CD4-positive, alpha-beta memory T cell (primary cell): ENCODE measurements at regions not wholly inside any gene's neighbourhood (a gene's known extent, or its start where the extent isn't known, plus 50 kb on each side); places are given as distances from the start of the nearest gene placed in this dataset.

Experiments
- CTCF ChIA-PET: fragments of 350-600 bp; sonication (Branson Sonifier 250); formaldehyde crosslinking; loops from one replicate; lab custom pipeline; 2021; ENCODE audit warnings: inconsistent platforms; ENCODE audit not compliant: partially characterized antibody; lab: Charles Lee
- POLR2A ChIA-PET: fragments of 350-600 bp; sonication (Branson Sonifier 250); formaldehyde crosslinking; loops from one replicate; lab custom pipeline; 2021; ENCODE audit not compliant: partially characterized antibody; lab: Charles Lee
- DNase-seq, 5 donors: peaks; one replicate each; pipeline versions ENCODE4 v3.0.0 to v3.0.0-alpha.2; 2020 to 2022; ENCODE audit warnings: mixed read lengths in 1 of 5
- H3K27ac ChIP-seq: one replicate; pipeline ENCODE4 v1.7.0; 2013; ENCODE audit warnings: low read depth, low read length
- H3K27me3 ChIP-seq: 2 replicates; pipeline ENCODE4 v1.7.0; 2013; ENCODE audit warnings: mild to moderate bottlenecking, low read length, moderate library complexity; ENCODE audit not compliant: insufficient read depth
- H3K36me3 ChIP-seq: 2 replicates; pipeline ENCODE4 v1.7.0; 2013; ENCODE audit warnings: mild to moderate bottlenecking, low read length, moderate library complexity; ENCODE audit not compliant: insufficient read depth
- H3K4me1 ChIP-seq: 2 replicates; pipeline ENCODE4 v1.7.0; 2013; ENCODE audit warnings: mild to moderate bottlenecking, low read length, moderate library complexity; ENCODE audit not compliant: insufficient read depth
- H3K4me3 ChIP-seq, 2 donors: one replicate each; pipeline ENCODE4 v1.7.0; 2013; ENCODE audit warnings: low read length in 2 of 2, mild to moderate bottlenecking in 1 of 2
- H3K9me3 ChIP-seq, 2 donors: one replicate each; pipeline ENCODE4 v1.7.0; 2013; ENCODE audit warnings: low read length in 2 of 2, control low read depth in 1 of 2; ENCODE audit not compliant: control insufficient read depth in 1 of 2
- H3K27ac Mint-ChIP-seq, 7 donors: one replicate each; pipeline ENCODE4 v1.8.0; 2020 to 2021; ENCODE audit warnings: mixed read lengths in 7 of 7, mild to moderate bottlenecking in 6 of 7, inconsistent platforms in 3 of 7, moderate library complexity in 3 of 7
- H3K27me3 Mint-ChIP-seq, 2 donors: one replicate each; pipeline ENCODE4 v1.8.0; 2020 to 2021; ENCODE audit warnings: mixed read lengths in 2 of 2
- H3K36me3 Mint-ChIP-seq, 2 donors: one replicate each; pipeline ENCODE4 v1.8.0; 2020 to 2021; ENCODE audit warnings: mixed read lengths in 2 of 2, inconsistent platforms in 1 of 2, mild to moderate bottlenecking in 1 of 2
- H3K4me1 Mint-ChIP-seq, 4 donors: one replicate each; pipeline ENCODE4 v1.8.0; 2020 to 2021; ENCODE audit warnings: mixed read lengths in 4 of 4, mild to moderate bottlenecking in 1 of 4
- H3K4me3 Mint-ChIP-seq, 8 donors: one replicate each; pipeline ENCODE4 v1.8.0; 2020 to 2021; ENCODE audit warnings: mixed read lengths in 8 of 8, mild to moderate bottlenecking in 7 of 8, moderate library complexity in 6 of 8, inconsistent platforms in 3 of 8
- H3K9me3 Mint-ChIP-seq, 8 donors: one replicate each; pipeline ENCODE4 v1.8.0; 2020 to 2021; ENCODE audit warnings: mixed read lengths in 8 of 8, mild to moderate bottlenecking in 5 of 8, inconsistent platforms in 3 of 8, moderate library complexity in 1 of 8
- intact Hi-C: fragments of 100-400 bp; cut with micrococcal nuclease; formaldehyde crosslinking; loops from one replicate; pipeline ENCODE4 v1.15.1; 2023

DNA sequence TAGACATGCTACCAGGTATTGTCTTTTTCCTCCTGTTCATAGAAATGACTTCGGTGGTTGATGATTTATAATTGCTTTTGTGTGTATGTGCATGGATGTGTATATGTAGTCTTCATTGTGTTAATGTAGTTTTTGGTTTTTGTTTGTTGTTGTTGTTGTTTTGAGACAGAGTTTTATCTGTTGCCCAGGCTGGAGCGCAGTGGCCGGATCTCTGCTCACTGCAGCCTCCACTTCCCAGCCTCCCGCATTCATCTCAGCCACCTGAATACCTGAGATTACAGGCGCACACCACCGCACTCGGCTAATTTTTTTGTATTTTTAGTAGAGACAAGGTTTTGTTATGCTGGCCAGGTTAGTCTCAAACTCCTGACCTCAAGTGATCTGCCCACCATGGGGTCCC lies 75.2 kb downstream of the HFE start:
- Mint-ChIP-seq H3K27me3 (no peaks in the 10 kb centered on the region), H3K4me1 (peaks cover 28 to 77% (median 41%) of the 10 kb centered on the region in 4 donors), H3K36me3 (peaks cover 9 to 19% of the 10 kb centered on the region in 2 donors), H3K27ac (peak overlapping the region in 2 of 7 donors; percentile 19 to 70), H3K9me3 (peaks cover 0 to 20% (median 0%) of the 10 kb centered on the region in 8 donors), H3K4me3 (no peak overlapping the region)
- POLR2A ChIA-PET, result interaction anchor here (0.9 to 27.3 kb wide), 5 partner anchors 8 to 136 kb away, joined by 3 to 2775 read pairs (median 831); a partner anchor contains a TSS
- Histone ChIP-seq H3K4me1 (peaks cover 22% of the 10 kb centered on the region), H3K36me3 (no peaks in the 10 kb centered on the region), H3K27me3 (no peaks in the 10 kb centered on the region), H3K27ac (no peak overlapping the region), H3K4me3 (no peak overlapping the region), H3K9me3 (no peaks in the 10 kb centered on the region)
- intact Hi-C loops, result no loop called here
- no peak for DNase-seq
- CTCF ChIA-PET, result no interaction called here

DNA sequence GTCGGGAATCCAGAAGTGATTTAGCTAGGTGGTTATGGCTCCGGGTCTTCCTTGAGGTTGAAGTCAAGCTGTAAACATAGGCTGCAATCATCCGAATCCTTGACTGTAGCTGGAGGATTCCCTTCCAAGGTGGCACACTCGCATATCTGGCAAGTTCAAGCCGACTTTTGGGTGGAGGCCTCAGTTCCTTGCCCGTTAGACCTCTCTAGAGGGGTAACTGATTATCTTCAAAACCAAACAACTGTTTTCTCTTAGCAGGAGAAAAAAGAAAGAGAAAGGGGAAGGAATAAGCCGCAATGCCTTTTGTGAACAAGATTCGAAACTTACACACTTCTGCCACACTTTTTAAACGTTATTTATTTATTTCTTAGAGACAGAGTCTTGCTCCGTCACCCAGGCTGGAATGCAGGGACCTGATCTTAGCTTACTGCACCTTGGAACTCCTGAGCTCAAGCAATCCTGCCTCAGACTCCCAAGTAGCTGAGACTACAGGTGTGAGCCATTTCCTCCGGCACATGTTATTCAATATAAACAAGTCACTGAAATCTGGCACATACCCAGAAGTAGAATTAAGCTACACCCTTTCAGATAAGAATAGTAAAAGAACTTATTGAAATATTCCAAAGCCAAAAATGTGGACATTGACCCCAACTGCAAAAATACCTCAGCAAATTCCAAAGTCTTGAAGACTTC lies 76.3 kb downstream of the HFE start:
- intact Hi-C loops, result no loop called here
- peaks cover 22% of the 10 kb centered on the region for H3K4me1 ChIP-seq
- peak overlapping the region in 6 of 7 donors; percentile 19 to 78 (median 48) for H3K27ac Mint-ChIP-seq
- H3K4me3 Mint-ChIP-seq, result peak overlapping the region in 5 of 8 donors; percentile 32 to 69 (median 61)
- H3K36me3 ChIP-seq, result no peaks in the 10 kb centered on the region
- CTCF ChIA-PET, result interaction anchor here (0.8 to 1.7 kb wide), 3 partner anchors 12 to 432 kb away, joined by 3 to 8 read pairs (median 3); no protein-coding TSS in a partner anchor
- no peaks in the 10 kb centered on the region for H3K27me3 Mint-ChIP-seq
- H3K4me1 Mint-ChIP-seq, result peaks cover 28 to 69% (median 43%) of the 10 kb centered on the region in 4 donors
- H3K4me3 ChIP-seq, result no peak overlapping the region
- H3K9me3 Mint-ChIP-seq, result peaks cover 0 to 9% (median 0%) of the 10 kb centered on the region in 8 donors
- POLR2A ChIA-PET, result interaction anchor here (0.7 to 27.3 kb wide), 6 partner anchors 9 to 131 kb away, joined by 4 to 2775 read pairs (median 7); a partner anchor contains a TSS
- H3K27ac ChIP-seq, result no peak overlapping the region
- H3K36me3 Mint-ChIP-seq, result peaks cover 9 to 11% of the 10 kb centered on the region in 2 donors
- no peaks in the 10 kb centered on the region for H3K27me3 ChIP-seq
- no peak for DNase-seq
- H3K9me3 ChIP-seq, result no peaks in the 10 kb centered on the region

- peak overlapping the region in 2 of 8 donors; percentile 61 to 64 for H3K4me3 Mint-ChIP-seq
Measured at GRCh38 chr6:26164120-26164505, 76.9 kb downstream of the HFE start.

GRCh38 chr6:26165261-26165790 lies 78.1 kb downstream of the HFE start:
- H3K4me1 Mint-ChIP-seq, result peaks cover 27 to 62% (median 42%) of the 10 kb centered on the region in 4 donors
- H3K36me3 Mint-ChIP-seq, result peaks cover 5 to 9% of the 10 kb centered on the region in 2 donors
- peak overlapping the region in 3 of 7 donors; percentile 22 to 74 (median 70) for H3K27ac Mint-ChIP-seq
- H3K4me3 Mint-ChIP-seq, result peak overlapping the region in 4 of 8 donors; percentile 13 to 52 (median 40)
- no peak for DNase-seq
- H3K27me3 ChIP-seq, result no peaks in the 10 kb centered on the region
- ChIA-PET CTCF (no interaction called here), POLR2A (interaction anchor here (0.8 to 27.3 kb wide), 5 partner anchors 9 to 120 kb away, joined by 3 to 2775 read pairs (median 4); a partner anchor contains a TSS)
- H3K4me1 ChIP-seq, result peaks cover 22% of the 10 kb centered on the region
- H3K36me3 ChIP-seq, result no peaks in the 10 kb centered on the region
- H3K9me3 Mint-ChIP-seq, result peaks cover 0 to 1% (median 0%) of the 10 kb centered on the region in 8 donors
- H3K27me3 Mint-ChIP-seq, result no peaks in the 10 kb centered on the region
- no peak overlapping the region for H3K27ac ChIP-seq
- no peak overlapping the region for H3K4me3 ChIP-seq
- intact Hi-C loops, result no loop called here
- no peaks in the 10 kb centered on the region for H3K9me3 ChIP-seq

More at GRCh38 chr6:26164120-26164505, 76.9 kb downstream of the HFE start:
- Mint-ChIP-seq H3K4me1 (peaks cover 27 to 65% (median 44%) of the 10 kb centered on the region in 4 donors), H3K27me3 (no peaks in the 10 kb centered on the region), H3K9me3 (peaks cover 0 to 5% (median 0%) of the 10 kb centered on the region in 8 donors), H3K27ac (peak overlapping the region in 5 of 7 donors; percentile 11 to 86 (median 62)), H3K36me3 (peaks cover 7 to 9% of the 10 kb centered on the region in 2 donors)
- Histone ChIP-seq H3K9me3 (no peaks in the 10 kb centered on the region), H3K4me3 (no peak overlapping the region), H3K36me3 (no peaks in the 10 kb centered on the region), H3K4me1 (peaks cover 22% of the 10 kb centered on the region), H3K27me3 (no peaks in the 10 kb centered on the region), H3K27ac (no peak overlapping the region)
- intact Hi-C loops, result no loop called here
- POLR2A ChIA-PET, result interaction anchor here (1.0 to 27.3 kb wide), 5 partner anchors 8 to 71 kb away, joined by 4 to 2775 read pairs (median 9); a partner anchor contains a TSS
- no peak for DNase-seq
- CTCF ChIA-PET, result interaction anchor here (1.7 kb wide), 1 partner anchor 12 kb away, joined by 8 read pairs; no protein-coding TSS in a partner anchor

- no peaks in the 10 kb centered on the region for H3K27me3 ChIP-seq
- peak overlapping the region; percentile 86 to 99 (median 98) for H3K27ac Mint-ChIP-seq
- H3K9me3 Mint-ChIP-seq, result peaks cover 0 to 4% (median 0%) of the 10 kb centered on the region in 8 donors
- H3K4me1 ChIP-seq, result peaks cover 37% of the 10 kb centered on the region
- no peaks in the 10 kb centered on the region for H3K9me3 ChIP-seq
- no peaks in the 10 kb centered on the region for H3K27me3 Mint-ChIP-seq
- H3K4me1 Mint-ChIP-seq, result peaks cover 32 to 58% (median 39%) of the 10 kb centered on the region in 4 donors
- no peaks in the 10 kb centered on the region for H3K36me3 ChIP-seq
- ChIA-PET POLR2A (interaction anchor here (1.0 to 27.3 kb wide), 12 partner anchors 12 to 1668 kb away, joined by 3 to 2476 read pairs (median 60); partner anchors contain the start of gene HMGN4), CTCF (interaction anchor here (1.1 to 2.6 kb wide), 3 partner anchors 11 to 46 kb away, joined by 5 to 16 read pairs (median 10); a partner anchor contains a TSS)
- H3K27ac ChIP-seq, result peak overlapping the region; percentile 95
- intact Hi-C loops, result no loop called here
- DNase-seq, result peak in 1 of 5 donors; percentile 12
- H3K4me3 ChIP-seq, result peak overlapping the region in 1 of 2 donors; percentile 89
- peaks cover 3 to 11% of the 10 kb centered on the region in 2 donors for H3K36me3 Mint-ChIP-seq
- peak overlapping the region in 7 of 8 donors; percentile 89 to 98 (median 95) for H3K4me3 Mint-ChIP-seq
Measured at GRCh38 chr6:26170181-26170580, 83.0 kb downstream of the HFE start.

GRCh38 chr6:26170951-26171841 lies 84.0 kb downstream of the HFE start:
- Mint-ChIP-seq H3K4me3 (peak overlapping the region; percentile 89 to 98 (median 95)), H3K27ac (peak overlapping the region; percentile 86 to 99 (median 98)), H3K27me3 (no peaks in the 10 kb centered on the region), H3K4me1 (peaks cover 34 to 56% (median 41%) of the 10 kb centered on the region in 4 donors), H3K36me3 (peaks cover 0 to 11% of the 10 kb centered on the region in 2 donors), H3K9me3 (peaks cover 0 to 4% (median 0%) of the 10 kb centered on the region in 8 donors)
- Histone ChIP-seq H3K27ac (peak overlapping the region; percentile 95), H3K27me3 (no peaks in the 10 kb centered on the region), H3K4me3 (peak overlapping the region; percentile 48 to 89), H3K4me1 (peaks cover 44% of the 10 kb centered on the region), H3K9me3 (no peaks in the 10 kb centered on the region), H3K36me3 (no peaks in the 10 kb centered on the region)
- ChIA-PET POLR2A (interaction anchor here (0.8 to 27.3 kb wide), 16 partner anchors 13 to 1719 kb away, joined by 3 to 2476 read pairs (median 34); partner anchors contain the start of gene HMGN4), CTCF (interaction anchor here (1.1 to 2.6 kb wide), 4 partner anchors 10 to 47 kb away, joined by 5 to 16 read pairs (median 8); a partner anchor contains a TSS)
- DNase-seq, result peak in 1 of 5 donors; percentile 31
- intact Hi-C loops, result no loop called here
